ENCODE measurements at regions not wholly inside any gene's neighbourhood (a gene's known extent, or its start where the extent isn't known, plus 50 kb on each side); places are given as distances from the start of the nearest gene placed in this dataset.

DNA sequence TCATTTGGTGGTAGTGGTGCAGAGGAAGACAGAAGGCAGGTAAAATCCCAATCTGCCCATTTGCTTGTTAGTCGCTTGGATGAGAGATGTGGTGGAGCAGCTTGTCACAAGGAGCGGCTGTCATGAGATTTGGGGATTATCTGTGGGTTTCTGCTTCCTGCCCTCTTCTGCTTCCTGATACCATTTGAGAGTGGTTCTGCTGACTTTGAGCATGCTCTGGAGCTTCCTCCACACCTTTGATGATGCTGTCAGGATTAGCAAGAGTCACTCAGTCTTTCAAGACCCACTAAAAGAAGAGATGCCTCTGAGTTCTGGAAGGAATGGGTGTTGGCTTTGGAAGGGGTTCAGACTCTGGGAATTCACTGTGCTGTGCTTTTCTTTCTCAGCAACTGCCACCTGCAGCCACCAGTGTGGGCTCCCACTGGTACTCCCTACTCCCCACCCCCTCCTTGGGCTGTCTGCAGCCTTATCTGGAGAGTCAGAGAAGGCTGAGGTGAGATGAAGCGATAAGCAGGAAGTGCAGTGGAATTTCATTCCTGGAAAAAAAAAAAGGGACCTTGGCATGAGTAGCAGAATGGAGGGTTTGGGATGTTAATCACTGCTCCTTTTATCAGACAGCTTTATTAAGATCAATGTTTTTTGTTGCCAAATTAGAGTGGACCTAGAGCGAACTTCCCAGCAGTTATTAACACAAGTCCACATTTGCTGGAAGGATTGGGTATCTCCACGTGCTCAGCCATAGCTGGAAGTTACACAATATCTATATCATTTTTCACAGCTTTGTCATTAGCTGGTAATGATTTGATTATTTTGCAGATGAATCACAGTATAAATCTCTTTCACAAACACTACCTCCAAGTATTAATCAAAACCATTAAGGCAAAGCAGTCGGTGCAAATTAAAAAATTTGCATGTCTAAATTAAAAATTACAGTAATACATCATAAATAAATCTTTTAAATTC is 233.0 kb upstream of the SATB1 start:
- no peak for DNase-seq

DNA sequence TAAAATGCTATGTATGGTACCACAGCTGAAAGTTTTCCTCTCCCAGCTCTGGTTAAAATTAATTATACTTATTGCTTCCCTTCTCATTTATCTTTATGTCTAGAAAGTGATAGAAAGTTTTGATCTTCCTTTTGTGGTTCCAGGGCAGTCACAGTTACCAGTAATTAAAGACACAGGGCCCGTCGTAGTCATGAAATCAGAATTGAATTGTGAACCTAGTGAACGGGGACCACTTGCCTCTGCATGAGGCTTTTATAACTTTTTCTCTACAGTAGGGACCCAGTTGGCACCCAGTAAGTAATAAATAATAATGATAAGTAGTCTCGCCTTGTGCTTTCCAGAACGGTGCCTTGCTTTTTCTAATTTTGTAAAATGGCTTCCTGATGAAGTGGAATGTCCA is 231.7 kb upstream of the SATB1 start:
- DNase-seq: no peak

DNA sequence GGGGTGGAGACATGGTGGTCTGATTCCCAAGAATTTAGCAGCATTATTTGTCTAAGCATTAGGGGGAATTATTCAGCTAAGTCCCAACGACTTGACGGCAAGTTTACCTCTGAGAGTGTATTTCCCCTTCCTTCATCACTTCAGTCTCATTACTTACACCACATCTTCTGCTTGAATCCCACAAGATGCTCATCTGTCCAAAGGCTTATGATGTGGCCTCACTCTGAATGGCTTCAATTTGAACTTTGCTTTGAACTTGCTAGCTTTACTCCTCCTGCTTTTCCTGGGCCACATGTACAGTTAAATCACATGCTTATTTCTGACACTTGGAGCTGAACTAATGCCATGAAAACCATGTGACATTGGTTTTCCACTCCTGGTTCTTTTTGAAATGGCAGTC is 231.3 kb upstream of the SATB1 start:
- DNase-seq: no peak

DNA sequence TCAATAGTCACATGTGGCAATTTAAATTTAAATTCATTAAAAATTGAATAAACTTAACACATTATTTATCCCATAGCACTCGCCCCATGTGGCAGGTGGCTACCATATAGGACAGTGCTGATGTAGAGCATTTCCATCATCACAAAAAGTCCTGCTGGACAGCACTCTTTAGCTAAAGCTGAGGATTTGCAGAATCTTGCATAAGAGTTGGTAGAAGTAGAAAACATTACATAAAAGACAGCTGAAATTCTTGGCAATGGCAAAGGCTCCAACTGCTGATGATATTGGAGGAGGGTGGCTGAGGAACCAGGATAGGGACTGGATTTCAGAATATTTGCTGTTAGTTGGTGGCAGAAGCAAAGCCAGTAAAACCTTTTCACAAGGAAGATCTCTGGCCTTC is 230.7 kb upstream of the SATB1 start:
- no peak for DNase-seq

DNA sequence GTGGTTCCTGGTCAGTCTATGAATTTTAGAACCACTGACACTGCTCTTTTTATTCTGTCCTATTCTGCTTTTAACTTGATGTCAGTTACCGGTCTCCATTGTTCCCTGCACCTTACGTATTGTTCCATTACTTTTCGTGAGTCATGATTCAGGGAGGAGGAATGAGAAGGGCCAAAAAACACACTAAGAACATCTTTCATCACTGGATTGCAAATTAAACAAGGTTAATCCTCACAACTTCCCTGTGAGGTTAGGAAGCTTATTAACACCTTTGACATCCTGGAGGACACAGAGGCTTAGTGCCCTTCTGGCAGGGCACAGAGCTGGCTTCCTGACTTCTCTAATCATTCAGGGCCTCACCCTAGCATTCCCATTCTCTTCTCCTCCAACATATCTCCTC is 227.6 kb upstream of the SATB1 start:
- DNase-seq: no peak

DNA sequence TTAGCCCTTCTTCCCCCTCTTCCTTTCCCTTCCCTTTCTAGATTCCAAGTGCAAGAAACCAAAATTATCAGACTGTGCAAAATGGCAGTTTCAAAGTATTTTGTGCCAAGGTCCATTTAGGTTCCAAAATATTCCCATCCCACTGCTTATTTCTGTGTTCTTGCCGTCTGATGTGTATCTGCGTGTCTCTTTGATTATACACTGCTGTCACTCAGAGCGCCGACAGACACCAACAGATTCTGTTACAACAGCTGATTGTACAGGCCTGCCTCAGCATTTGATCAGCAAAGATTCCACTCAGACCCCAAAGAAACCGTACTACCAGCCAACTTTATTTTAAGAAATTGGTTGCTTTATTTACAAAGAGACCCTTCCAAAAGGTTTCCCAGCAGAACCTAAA is 225.6 kb upstream of the SATB1 start:
- DNase-seq: no peak

DNA sequence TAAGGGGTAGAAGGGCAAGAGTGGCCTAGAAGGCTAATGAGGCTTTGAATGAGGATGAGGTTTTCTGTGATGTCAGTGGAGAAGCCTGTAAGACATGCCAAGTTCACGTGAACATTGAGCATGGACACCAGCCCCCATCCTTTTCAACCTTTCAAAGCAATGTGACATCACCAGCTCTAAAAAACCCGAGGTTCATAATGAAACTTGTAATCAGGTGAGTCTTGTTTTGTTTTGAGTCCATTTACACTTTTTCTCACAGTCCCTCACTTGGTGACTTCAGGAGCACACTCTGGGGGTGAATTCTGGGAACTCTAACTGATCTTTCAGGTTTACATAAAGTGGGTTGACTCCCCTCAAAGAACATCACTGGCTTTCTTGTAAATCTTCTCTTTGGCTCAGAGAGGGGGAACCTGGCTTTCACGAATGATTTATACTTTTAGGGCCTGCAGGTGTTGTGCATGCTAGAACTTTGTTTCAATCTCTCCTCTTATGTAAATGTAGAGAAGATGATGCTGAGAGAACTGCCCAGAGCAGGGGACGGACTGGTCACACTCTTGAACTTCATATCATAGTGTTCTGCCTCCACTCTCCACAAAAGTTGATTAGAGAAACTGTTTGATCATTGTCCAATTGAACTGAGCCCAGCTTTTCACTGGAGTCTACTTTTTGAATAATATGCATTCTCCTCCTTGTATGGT is 224.7 kb upstream of the SATB1 start:
- DNase-seq: no peak

DNA sequence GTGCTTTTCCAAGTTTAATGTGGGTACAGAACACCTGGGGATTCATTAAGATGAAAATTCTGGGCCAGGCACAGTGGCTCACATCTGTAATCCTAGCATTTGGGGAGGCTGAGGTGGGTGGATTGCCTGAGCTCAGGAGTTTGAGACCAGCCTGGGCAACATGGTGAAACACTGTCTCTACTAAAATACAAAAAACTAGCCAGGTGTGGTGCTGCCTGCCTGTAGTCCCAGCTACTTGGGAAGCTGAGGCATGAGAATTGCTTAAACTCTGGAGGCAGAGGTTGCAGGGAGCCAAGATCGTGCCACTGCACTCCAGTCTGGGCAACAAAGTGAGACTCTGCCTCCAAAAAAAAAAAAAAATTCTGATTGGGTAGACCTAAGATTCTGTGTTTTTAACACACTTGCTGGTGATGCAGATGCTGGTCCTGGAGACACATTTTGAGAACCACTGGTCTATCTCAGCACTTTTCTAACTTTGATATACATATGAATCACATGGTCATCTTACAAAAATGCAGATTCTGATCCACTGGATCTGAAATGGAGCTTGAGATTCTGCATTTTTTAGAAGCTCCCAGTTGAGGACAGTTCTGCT is 223.8 kb upstream of the SATB1 start:
- no peak for DNase-seq

DNA sequence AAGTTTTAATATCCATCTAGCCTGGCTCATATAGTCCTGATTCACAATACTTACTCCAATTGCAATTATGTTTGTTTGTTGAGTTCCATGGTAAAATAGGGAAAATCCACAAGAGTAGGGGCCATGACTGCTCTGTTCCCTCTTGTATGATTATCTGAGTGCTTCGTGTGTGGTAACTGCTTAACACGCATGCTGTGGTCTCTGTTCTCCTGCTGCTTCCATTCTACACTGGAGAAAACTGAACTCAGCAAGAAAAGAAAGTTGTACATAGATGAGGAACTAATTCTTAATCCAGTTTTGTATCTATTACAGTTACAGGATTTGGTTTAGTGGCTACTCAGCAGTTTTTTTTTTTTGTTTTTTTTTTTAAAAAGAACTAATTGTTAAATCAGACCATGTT is 223.0 kb upstream of the SATB1 start:
- no peak for DNase-seq

DNA sequence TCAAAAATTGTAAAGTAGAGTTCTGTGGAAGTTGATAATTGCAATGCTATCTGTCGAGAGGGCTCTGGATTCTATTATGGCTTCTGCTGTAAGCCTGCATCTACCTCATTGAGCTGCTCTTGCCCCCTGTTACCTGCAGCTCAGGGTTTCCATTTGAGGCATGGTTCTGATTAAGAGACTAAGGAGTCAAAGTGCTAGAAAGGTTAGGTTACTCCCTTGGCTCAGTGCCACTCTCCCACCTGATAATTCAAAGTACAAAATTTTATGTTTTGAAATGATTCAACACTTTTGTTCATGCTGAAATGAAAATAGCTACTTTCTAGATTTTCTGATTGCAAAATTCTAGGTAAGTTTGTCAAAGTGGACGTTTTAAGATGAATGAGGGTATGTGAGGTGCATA is 220.5 kb upstream of the SATB1 start:
- no peak for DNase-seq

DNA sequence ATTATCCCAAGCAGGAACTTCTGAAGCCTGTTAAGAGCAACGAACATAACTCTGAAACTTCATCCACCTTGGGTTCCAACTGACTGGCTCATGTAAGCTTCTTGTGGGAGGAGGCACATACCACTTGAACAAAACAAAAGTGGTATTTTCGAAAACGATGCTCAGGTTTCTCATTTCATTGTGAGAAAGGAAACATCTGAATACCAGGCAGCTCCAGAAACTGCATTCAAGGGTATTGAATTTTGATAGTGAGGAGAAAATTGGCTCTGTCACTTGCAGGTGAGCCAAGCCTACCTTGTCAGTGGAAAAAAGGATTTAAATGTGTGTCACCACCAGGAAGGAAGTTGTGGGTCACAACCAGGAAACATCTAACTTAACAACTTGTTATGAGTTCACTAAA is 218.1 kb upstream of the SATB1 start:
- DNase-seq: no peak

DNA sequence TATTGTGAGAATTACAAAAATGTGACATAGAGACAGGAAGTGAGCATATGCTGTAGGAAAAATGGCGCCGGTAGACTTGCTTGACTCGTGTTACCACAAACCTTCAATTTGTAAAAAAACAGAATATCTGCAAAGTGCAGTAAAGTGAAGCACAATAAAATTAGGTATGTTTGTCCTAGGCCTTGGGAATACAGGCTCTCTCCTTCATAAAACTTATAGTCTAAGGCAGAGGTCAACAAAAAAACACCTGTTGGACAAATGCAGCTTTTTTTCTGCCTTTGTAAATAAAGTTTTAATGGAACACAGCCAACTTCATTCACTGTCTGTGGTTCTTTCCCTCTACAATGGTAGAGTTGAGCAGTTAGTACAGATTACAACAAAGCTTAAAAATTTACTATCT is 216.8 kb upstream of the SATB1 start:
- DNase-seq: no peak

DNA sequence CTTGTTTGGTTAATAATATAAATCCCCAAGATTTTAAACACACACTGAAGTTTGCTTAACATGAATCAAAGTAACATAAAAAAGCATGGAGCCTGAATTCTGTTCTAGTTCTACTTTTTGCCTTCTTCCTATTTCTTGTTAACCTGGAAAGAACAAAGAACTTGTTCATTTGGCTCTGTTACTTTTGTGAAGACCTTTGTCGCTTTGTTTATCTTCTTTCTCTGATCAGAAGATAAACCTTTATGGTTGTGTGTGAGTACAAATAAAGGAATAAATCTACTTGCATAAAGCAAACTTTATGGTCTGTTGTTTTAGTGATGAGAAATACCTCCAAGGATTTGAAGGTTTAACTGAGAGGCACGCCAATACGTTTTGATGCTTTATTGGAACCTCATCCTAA is 210.1 kb upstream of the SATB1 start:
- DNase-seq: no peak

DNA sequence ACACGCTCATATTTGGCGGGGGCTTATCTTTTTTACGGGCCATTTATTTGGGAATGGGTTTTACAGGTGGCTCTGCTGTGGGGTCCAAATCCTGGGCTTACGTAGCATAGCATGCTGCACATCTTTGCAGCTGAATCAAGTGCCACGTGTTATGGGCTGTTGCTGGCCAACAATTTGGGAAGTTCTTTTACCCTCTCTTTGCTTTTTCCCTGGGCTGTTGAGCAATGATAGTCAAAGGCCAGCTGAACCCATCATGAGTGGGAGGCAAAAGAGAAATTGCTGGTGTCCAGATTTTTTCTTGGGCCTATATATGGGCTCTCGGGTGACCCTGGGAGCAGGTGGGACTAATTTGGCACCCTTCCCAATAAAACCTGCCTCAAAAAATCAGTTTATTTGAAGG is 209.3 kb upstream of the SATB1 start:
- DNase-seq: no peak

DNA sequence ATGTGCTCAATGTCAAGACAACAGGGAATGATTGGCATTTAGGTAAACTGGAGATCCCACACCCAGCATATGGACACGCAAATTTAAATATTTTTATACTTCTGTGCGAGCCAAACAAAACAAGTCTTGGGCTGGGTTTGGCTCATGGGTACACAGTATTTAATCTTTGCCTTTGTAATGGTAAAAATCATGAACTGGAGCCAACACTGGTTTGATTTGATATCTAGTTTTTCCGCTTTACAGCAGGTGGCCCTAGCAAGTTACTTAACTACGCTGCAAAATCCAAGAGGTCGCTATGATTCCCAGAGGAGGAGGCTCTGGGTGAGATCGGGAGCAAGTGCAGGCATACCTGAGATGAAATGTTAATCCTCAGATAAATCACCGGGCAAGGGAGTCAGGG is 207.9 kb upstream of the SATB1 start:
- DNase-seq: no peak

DNA sequence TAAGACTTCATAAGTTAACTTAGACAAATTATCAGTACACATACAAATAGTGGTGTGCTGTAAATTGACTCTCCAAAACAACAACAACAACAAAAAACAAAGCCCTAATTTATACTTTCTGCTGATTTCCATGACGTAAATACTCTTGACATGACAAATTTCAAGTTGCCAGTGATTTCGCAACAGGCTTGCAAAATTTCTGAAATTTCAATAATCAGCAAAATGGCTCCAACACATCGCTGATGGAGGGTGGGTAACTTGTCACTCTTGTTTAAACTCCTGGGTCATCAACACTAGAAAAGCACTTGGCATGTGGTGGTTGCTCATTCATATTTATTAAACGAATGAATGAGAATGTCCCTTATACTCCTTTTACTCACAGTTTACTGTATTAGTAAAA is 205.2 kb upstream of the SATB1 start:
- no peak for DNase-seq

DNA sequence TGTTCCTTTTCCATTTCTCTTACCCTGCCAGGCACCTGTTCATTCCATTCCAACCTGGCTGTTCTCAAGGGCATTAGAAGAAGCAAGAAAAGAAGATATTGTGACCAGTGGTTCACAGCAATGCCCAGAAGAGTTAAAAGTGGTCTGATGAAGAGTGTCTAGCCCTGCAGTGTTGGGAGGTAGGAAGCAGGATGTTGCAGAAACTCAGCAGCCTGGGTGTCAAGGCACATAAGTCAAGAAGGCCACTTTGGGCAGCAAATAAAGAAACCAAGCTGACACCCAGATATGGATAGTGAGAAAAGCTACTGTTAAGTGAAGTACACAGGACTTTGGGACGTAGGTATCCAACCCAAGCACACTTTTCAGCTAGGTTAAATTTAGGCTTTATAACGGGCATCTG is 199.9 kb upstream of the SATB1 start:
- DNase-seq: no peak

DNA sequence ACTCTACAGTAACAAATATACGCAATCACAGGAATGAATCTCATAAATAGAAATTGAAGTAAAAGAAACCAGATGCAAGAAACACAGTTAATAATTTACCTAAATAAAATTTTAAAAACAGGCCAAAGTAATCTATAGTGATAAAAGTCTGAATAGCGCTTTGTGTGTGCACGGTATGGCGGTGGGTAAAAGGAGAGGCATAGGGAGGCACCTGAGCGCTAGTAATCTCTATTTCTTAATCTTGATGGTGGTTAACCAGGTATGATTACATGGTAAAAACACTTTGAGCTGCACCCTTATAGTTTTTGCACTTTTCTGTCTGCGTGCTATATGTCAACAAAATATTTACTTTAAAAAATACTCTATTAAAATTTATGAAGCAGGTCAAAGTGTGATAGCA is 198.1 kb upstream of the SATB1 start:
- no peak for DNase-seq

DNA sequence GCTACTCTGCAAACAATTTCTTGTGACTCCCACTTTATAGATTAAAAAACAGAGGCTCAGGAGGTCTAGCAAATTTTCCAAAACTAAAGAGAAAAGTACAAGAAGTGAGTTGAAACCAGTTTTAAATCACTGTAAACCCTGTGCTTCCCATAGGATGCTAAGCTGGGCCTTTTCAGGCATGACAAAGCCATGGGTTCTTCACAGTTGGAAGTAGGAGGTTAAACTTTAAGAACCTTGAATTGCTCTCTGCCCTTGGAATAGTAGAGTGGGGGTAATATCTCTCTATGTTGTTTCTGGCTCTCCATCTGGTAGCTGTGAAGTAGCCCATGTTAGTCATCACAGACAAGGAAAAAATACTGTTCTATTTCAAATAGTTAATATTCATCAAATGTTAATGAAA is 193.6 kb upstream of the SATB1 start:
- no peak for DNase-seq

DNA sequence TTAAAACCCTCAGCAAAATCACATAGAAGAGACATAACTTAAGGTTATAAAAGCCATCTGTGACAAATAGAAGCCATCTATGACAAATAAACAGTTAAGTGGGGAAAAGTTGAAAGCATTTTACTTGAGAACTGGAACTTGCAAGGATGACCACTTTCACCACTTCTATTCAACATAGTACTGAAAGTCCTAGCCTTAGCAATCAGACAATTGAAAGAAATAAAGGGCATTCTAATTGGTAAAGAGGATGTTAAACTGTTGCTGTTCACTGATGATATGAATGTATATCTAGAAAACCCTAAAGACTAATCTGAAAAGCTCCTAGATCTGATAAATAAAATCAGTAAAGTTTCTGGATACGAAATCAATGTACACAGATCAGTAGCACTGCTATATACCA is 186.9 kb upstream of the SATB1 start:
- no peak for DNase-seq

DNA sequence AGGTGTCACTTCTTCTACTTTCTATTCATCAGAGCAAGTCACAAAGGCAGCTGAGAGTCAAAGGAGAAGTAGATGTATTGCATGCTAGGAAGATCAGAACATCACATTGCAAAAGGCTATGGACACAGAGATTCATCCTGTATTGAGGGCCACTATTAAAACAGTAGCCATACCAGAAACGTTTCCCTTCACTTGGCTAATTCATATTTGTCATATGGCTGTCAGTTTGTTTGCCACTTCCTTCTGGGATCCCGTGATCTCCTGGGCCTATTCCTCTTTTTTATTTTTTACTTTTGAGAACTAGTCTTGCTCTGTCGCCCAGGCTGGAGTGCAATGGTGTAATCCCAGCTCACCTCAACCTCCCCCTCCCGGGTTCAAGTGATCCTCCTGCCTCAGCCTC is 184.0 kb upstream of the SATB1 start:
- DNase-seq: no peak

DNA sequence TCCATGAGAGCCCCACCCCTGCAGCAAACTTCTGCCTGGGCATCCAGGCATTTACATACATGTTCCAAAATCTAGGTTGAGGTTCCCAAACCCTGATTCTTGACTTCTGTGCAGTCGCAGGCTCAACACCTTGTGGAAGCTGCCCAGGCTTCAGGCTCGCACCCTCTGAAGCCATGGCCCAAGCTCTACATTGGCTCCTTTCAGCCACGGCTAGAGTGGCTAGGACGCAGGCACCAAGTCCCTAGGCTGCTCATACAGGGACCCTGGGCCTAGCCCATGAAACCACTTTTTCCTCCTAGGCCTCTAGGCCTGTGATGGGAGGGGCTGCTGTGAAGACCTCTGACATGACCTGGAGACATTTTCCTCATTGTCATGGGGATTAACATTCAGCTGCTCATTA is 172.8 kb upstream of the SATB1 start:
- no peak for DNase-seq

DNA sequence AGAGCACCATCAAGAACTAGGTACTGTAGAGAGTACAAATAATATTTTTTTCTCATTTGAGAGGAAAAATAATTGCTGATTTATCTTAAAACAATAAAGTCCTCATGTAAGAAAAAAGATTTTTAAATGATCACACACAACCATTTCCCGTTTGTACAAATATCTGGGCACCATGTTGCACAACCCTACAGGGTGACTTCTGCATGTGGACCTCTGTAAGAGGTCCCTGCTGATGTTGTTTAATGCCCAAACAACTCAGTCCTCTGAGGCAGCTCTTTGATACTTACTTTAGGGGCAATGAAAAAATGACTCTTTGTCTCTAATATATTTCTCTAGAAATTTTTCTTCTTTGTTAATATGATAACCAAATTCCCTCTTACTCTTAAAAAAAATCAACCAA is 168.1 kb upstream of the SATB1 start:
- DNase-seq: no peak

DNA sequence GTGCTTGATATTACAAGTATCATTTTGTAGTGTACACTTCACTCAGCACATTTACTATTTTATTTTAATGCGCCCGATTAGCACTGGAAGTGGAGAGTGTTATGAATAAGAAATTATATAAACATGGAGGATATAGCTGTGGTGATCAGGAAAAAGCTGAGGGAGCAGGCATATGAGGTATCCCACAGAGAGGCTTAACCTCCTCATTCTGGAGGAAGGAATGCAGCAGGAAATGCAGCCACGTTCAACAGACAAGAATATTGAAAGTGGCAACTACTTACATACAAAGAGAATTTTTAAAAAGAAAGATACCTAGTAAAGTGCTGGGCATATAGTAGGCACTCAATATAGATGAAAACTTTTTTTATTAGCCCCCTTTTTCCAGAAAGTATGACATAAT is 166.0 kb upstream of the SATB1 start:
- no peak for DNase-seq

All from NCI-H1092 (cell line).